Esophagus squamous epithelium (tissue), 4 donors: ENCODE measurements at regions not wholly inside any gene's neighbourhood (a gene's known extent, or its start where the extent isn't known, plus 50 kb on each side); places are given as distances from the start of the nearest gene placed in this dataset.

Source experiments
- CTCF ChIP-seq, 6 experiments: fragments of 450-650 bp in 4 of 6; fragments of 200-600 bp in 2 of 6; sonication (generic) in 2 of 6; IDR thresholded peaks; one replicate each; pipeline ENCODE4 v1.5.1; 2016 to 2019; ENCODE audit warnings: antibody characterized with exemption in 6 of 6, mild to moderate bottlenecking in 4 of 6, moderate library complexity in 4 of 6
- POLR2A ChIP-seq, 4 donors: fragments of 450-650 bp; IDR thresholded peaks; one replicate each; pipeline ENCODE4 v1.6.1; 2017; ENCODE audit warnings: antibody characterized with exemption in 4 of 4, mild to moderate bottlenecking in 4 of 4, moderate library complexity in 3 of 4

GRCh38 chr11:109974523-109974922, 118.7 kb upstream of the ZC3H12C start:
- TF ChIP-seq CTCF (IDR thresholded peaks at IDR 0.05) (no peak), POLR2A (IDR thresholded peaks at IDR 0.05) (no peak)
